Retina (tissue), 1 donor: ENCODE measurements at regions not wholly inside any gene's neighbourhood (a gene's known extent, or its start where the extent isn't known, plus 50 kb on each side); places are given as distances from the start of the nearest gene placed in this dataset.
"Not testable (repeated sequence)": the region's sequence is repeated elsewhere in the genome, so short reads cannot be mapped to it uniquely, and the experiment has no call there.

ENCODE experiments used
- DNase-seq: peaks from one replicate; pipeline ENCODE4 v3.0.0-alpha.2; 2016

DNA sequence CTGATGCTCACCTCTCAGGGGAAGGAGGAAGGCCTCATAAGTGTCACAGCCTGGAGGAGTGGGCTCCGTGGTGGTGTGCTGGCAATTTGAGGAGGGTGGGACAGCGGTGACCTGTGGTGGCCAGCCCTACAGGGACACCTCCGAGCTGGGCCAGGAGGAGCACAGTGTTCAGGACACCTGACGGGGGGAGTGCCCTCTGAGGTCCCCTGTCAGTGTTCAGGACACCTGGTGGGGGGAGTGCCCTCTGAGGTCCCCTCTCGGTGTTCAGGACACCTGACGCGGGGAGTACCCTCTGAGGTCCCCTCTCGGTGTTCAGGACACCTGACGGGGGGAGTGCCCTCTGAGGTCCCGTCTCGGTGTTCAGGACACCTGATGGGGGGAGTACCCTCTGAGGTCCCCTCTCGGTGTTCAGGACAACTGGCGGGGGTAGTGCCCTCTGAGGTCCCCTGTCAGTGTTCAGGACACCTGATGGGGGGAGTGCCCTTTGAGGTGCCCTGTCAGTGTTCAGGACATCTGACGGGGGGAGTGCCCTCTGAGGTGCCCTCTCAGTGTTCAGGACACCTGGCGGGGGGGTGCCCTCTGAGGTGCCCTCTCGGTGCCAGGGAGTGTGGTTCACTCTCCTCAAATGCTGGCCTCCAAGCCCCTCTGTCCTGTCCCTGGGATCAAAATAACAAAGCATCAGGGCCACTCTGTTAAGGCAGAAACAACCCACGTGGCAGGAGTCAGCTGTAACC lies 73.4 kb upstream of the ZNF469 start:
- DNase-seq = no peak

DNA sequence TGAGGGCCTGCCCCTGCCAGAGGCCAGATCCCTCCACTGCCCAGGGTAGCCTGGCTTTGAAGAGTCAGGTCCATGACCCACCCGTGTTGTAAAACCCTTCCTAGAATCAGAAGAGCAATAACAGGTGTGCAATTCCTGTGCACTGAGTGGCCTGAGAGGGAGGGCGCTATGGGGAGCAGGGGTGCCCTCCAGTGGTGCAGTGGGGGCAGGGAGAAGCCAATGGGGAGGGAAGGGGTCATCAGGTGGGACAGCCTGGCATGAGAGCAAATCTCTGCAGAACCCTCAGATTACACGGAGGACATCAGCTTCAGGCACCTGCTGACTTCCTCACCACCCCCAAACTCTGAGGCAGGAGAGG lies 72.9 kb upstream of the ZNF469 start:
- no peak for DNase-seq

DNA sequence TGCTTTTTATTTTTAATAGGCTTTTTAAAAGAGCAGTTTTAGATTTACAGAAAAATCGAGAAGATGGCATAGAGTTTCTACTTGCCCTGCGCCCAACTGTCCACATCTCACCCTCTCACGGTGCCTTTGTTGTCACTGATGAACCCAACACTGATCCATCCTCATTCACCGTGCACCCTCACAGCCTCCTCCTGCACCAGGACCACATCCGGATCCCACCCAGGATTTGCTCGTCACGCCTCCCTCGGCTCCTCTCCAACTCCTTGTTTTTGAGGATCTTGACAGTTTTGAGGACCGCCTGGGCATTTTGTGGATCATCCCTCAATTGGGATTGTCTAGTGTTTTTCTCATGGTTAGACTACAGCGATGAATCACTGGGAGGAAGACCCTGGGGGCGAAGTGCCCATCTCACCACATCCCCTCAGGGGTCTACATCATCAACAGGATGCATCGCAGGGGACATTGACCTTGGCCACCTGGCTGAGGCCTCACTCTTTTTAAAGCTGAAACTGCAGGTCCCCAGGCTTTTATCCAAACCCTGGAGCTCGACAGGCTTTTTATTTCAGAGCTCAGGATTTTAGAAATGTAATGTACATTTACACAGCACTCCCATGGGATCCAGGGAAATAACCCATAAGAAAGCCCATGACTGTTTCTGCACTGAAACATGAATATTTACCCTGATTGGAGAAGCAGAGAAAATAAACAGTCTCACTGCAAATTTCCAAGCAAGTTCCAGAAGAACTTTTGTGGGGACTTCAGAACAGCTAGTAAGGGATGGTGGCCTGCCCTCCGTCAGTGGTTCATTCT lies 71.8 kb upstream of the ZNF469 start:
- DNase-seq = no peak

DNA sequence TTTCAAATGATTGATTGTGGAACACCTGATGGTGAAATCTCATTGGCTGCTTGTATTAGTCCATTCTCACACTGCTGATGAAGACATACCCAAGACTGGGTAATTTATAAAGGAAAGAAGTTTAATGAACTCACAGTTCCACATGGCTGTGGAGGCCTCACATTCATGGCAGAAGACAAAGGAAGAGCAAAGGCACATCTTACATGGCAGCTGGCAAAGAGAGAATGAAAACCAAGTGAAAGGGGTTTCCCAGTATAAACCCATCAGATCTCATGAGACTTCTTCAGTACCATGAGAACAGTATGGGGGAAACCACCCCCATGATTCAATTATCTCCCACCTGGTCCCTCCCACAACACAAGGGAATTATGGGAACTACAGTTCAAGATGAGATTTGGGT lies 70.9 kb upstream of the ZNF469 start:
- not testable (repeated sequence) for DNase-seq

DNA sequence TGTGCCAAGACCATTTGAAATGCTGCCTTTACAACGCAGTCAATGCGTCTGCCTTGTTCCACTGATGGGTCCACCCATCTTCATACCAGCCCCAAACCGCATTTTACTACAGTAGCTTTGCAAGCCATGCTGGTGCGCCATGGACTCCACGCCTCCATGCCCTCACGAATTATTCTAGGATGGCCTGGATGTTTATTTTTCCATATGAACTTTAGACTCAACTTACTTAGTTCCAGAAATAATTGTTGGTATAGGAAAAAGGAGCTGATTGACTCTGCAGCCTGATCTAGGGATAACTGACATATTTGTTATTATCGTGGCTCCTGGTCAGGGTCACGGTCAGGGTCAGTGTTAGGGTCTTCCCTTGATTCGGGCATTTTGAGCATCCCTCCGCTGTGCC lies 70.0 kb upstream of the ZNF469 start:
- DNase-seq = no peak

DNA sequence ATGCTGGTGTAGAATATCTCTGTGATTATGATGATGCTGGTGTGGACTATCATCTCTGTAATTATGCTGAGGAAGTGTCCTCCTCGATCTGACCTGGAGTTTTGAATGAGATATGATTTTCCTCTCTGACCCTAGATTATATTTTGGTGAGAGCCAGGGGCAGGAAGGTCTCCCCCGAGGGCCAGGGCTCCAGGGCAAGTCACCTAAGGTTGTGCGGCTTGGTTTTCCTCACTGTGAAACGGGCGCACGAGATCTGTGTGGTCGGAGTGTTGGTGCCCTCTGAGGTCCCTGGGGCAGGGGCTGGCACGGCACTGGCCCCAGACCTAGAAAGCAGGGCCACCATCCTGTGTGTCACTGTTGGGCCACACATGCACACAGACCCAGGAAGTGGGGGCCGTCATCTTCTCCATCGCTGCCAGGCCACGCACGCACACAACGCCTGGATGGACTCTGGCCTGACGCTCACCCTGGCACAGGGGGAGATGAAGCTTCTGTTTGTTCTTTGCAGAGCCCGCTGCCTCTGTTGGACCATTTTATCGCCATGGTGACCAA lies 67.7 kb upstream of the ZNF469 start:
- no peak for DNase-seq

DNA sequence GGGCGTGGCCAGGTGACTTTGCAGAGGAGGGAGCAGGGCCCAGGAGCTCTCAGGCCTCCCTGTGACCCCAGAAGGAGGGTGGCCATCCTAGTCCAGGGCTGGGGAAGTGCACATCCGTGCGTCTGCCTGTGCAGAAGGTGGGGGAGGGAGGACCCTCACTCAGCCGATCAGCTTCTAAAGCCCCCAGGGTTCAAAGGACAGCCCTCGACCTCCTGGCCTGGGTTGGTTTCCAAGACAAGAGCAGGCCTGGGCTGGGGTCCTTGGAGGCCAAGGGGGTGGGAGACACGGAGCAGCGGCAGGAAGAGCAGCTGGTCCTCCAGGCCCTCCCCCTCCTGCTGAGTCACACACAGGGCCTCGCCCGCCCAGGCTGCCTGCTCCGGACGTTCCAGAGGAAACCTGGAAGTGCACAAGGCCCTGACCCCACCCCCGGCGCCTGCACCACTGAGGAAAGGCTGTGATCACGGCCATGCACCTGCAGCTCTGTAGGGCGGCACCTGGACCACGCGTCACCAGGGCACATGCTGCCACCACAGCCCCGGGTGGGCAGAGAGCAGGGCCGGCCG lies 67.1 kb upstream of the ZNF469 start:
- DNase-seq = peak; percentile 47

DNA sequence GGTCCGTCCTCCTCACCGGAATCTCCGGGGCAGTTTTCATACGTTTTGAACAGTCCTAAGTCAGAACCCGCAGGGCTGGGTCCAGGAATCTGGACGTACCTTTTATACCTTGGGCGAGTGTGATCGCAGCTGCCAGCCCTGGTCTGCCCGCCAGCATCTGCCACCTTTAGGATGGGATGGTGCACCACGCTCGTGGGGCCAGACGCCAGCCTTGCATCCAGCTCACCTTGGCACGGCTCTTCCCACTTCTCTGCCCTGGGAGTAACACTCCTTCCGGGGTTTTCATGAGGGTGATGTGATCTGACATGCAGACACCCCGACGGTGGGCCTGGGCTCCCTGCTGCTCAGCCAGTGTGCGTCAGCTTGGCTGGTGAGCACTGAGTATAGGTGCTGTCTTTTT lies 66.6 kb upstream of the ZNF469 start:
- no peak for DNase-seq

DNA sequence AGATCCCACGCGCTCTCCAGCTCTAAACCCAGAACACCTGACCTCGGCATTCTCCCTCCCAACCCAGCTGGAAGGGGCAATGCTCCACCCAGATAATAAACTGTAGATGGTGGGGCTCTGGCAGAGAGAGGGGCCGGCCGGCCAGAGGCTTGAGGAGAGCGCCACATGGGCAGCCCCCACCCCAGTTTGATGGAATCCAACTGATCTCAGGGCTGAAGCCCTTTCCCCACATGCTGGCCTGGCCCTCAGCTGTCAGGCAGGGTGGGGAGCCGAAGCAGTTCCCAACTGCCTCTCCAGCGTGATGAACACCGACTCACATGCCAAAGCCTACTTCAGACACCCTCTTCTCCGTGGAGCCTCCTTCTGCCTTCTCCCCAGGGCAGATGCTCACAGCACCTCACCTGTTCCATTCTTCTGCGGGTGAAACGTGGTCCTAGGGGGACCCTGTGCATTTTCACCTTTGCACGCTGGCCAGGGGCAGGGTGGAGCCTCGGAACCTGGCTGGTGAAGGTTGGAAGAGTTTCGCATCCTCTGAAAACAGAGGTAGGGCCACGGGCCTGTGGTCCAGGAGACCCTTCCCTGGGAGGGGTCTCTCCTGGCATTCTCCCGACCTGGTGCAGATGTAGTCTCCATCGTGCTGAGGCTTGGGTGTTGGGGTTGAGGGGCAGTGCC lies 65.7 kb upstream of the ZNF469 start:
- DNase-seq = no peak

DNA sequence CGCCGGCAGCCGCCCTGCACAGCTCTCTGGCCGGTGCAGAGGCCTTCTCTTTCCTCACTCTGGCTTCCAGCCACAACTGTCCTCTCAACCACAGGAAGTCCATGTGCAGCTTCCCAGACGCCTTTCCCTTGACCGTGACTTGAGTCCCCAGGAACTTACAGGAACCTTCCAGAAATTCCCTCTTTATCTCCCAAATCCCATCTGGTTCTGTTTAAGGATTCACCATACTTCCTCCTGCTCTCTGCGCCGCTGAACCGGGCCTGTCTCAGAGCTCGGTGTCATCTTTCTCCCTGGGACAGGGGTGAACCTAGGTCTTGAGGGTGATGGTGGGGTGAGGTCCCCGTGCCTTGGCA lies 65.2 kb upstream of the ZNF469 start:
- no peak for DNase-seq

DNA sequence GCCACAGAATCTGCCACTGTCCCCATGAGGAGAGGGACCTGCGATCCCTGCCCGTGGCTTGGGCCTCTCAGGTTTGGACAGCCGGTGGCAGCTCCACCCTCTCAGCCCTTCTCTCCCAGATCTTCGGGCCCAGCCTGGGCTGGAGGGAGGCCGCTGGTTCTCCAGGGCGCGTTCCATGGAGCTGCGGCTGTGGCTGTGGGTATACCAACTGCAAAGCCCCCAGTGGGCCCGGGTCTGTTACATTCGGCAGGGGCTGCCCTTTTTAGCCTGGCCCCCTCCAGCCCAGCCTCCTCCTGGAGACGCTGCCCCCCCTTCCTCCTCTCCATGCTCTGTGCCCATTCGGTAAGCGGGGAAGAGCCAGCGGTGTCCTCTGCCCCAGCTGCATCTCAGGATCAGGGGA lies 64.7 kb upstream of the ZNF469 start:
- no peak for DNase-seq

DNA sequence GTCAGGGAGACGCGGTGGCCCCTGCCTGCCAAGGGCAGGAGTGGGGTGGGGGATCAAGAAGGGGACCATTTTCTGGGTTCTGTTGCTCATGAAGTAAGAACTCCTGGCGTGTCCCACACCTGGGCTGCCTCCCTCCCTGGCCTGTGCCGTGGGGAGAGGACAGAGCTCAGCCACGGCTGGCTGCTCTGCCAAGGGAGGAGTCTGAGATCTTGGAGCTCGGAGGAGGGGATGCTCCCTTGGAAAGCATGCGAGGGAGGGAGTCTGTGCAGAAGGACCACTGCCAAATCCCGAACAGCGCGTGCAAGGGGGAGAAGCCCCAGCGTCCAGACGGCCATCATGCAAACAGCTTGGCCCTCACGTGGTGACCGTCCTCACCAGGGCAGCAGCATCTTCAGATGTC lies 64.2 kb upstream of the ZNF469 start:
- DNase-seq = no peak

DNA sequence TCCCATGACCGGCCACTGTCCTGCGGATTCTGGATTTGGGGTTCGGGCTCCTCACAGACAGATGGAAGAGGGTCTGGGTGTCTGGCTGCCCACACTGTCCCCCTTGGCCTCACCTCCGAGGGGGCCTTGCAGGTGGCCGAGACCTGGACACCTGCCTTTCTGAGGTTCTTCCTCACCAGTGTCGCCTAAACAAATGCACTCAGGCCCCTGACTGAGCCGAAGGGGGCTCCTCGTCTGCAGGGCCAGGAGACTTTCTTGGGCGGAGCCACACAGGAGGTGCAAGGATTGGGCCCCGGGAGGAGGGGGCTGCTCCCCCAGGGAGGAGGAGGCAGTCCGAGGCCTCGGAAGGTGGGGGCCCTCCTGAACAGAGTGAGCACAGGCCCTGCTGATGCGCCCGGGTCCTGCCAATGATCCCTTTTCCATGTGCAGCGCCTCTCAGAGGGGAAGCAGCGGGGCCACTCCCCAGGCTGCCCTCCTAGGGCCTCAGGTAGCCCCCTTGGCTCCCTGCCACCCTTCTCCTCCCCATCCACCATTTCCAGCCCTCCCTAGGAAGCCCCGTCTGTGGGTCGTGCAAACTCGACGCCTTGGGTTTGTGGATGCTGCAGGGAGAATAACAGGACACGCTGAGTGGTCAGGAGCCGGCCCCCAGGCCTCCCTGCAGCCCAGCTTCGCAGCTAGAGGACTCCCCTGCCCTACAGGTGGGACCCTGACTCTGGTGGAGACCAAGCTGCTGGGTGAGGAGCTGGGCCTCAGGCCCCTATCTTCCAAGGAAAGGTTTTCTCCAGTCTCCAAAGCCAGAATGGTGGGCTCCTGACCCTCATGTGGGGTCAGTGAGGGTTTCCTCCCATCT lies 63.4 kb upstream of the ZNF469 start:
- DNase-seq = no peak

DNA sequence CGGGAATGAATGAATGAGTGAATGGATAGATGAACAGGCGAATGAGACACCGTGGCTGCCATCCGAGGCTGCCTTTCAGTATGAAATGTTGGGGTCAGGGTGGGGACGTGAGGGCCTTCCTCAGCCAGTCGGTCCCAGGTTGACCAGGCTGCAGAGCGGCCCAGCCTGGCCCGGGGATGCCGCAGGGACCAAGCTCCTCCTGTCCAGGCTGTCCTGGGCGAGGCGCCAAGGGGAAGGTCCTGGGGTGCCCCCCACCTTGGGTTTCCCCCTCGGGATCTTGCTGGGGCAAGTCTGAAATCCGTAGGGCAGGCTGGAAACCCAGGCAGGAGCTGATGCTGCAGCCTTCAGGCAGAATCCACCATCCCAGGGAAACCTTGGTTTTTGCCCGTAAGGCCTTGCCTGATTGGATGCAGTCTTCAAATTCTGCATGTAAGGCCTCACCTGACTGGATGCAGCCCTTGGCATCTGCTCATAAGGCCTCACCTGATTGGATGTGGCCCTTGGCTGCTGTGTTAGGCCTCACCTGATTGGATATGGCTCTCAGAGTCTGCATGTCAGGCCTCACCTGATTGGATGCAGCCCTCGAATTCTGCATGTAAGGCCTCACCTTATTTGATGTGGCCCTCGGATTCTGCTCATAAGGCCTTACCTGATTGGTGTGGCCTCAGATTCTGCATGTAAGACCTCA lies 61.7 kb upstream of the ZNF469 start:
- DNase-seq = no peak

DNA sequence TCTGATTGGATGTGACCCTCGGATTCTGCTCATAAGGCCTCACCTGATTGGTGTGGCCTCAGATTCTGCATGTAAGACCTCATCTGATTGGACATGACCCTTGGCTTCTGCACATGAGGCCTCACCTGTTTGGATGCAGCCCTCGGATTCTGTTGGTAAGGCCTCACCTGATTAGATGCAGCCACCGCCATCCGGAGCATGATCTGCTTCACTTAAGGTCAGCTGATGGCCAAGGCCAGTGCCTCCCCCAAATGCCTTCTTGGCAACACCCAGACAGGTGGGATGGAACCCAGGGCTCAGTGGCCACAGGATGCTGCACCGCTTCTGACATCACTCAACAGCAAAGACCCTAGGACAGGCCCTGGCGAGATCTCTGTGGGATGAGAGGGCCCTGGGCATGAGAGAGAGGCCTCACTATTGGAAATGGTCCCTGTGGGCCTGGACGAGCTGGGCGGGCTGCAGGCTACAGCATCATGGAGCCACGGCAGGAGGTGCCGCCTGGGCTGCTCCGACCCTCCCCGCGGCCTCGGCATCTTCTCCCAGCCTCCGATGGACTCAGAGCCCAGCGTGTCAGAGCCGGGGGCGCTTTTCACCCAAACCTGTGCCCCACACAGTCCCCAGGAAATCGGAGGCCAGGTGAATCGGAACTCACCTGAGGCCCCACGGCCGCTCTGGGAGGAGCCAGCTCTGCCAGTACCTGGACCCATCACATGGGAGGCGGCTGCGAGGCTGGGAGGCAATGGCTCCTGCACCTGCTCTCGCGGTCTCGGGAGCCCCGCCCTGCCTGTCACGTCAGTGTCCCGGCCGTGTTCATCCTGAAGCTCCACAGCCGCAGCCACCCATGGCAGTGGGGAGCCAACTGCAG lies 60.9 kb upstream of the ZNF469 start:
- no peak for DNase-seq

DNA sequence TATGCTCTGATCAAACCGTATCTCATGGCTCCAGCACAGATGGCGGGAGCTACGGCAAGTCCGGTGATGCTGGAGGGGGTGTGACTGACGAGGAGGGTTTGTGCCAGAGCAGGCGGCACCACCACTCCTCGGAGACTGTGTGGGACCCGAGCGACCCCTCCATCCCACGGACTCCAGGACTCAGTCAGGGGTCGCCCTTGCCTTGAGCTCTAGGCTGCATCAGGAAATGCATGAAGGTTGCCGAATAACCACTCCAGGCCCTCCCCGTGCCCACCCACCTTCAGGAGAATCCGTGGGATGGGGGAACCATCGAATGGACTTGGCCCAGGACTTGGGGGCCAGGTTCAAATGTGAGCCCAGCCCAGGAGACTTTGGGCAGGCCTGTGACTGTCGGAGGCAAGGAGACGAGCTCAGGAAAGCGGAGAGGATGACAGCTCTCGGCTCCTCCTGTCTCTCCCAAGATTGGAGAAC lies 60.2 kb upstream of the ZNF469 start:
- DNase-seq = no peak

DNA sequence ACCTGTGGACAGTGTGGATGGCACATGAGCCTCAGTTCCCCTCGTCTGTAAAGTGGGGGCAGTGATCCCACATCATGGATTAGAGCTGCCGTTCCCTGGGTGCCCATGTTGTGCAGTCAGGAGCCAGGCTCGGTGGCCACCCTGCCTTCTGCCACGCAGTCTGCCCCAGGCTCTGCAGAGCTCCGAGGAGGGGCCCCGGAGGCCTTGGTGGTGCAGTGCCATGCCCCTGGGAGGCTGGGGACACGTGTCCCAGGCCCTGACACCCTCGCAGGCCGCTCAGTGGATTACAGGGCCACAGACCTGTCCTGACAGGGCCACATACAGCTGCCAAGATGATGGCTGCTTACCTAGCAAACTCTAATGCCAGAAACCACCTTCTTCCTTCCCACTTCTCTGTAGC lies 59.7 kb upstream of the ZNF469 start:
- DNase-seq = no peak

DNA sequence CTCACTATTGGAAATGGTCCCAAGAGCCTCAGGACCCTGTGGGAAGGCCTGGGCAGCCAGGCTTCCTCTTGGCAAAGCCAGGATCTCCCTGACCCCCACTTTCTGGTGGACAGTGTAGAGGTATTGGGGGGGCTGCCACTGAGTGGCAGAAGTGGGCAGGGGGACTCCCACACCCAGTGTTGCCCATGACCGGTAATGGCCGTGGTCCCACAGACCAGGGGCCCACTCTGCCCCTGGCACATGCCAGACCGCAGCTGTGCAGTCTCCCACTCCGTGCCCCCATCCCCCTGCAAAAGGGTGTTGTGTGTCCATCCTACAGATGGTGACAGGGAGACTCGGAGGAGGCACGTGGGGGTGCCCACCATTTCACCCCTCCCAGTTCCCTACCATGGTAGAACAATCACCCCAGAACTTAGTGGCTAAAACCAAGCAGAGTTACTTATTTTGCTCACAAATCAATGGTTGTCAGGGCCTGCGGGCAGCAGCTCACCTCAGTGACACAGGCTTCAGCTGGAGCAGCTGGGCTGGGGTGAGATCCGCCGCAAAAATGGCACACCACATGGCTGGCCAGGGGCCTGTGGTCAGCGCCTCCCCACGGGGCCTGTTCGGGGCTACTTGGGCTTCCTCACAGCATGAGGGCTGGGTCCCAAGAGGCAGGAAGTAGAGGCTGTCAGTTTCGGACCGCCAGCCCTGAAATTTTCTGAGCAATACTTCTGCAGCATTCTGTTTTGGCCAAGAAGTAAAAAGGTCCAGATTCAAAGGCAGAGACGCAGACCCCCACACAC lies 59.0 kb upstream of the ZNF469 start:
- DNase-seq = no peak

DNA sequence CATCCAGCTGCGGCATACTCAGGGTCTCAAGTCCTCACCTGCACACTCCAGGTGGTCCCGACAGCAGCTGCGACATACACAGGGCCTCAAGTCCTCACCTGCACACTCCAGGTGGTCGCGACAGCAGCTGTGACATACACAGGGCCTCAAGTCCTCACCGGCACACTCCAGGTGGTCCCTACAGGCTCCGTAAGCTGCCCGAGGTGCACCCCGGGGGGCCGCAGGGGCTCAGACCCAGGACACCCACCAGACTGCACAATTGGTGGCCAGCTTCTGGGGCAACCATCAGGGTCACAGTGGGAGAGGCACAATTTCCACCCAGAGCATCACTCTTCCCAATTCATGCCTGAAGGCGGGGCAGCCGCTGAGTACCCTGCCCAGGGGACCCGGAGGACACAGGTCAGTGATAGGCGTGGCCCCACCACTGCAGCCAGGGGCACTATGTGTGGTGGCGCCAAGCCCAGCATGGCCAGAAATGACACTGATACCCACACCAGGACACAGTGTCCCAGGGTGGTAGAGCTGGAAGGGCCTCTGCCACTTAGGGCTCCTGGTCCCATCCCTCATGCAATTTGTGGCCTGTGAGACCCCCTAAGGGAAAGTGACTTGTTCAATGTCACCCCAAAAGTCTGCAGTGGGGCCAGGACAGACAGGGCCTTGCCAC lies 57.5 kb upstream of the ZNF469 start:
- no peak for DNase-seq
